ENCODE measurements at regions not wholly inside any gene's neighbourhood (a gene's known extent, or its start where the extent isn't known, plus 50 kb on each side); places are given as distances from the start of the nearest gene placed in this dataset.

GRCh38 chr2:107392241-107392704, 434.4 kb upstream of the RGPD4 start:
- no peak for TF ChIP-seq POLR2AphosphoS5 (IDR thresholded peaks at IDR 0.05; ENCODE audit: low read depth, low read length)
- no peak for TF ChIP-seq TAF1 (IDR thresholded peaks at IDR 0.05; ENCODE audit: borderline replicate concordance, insufficient read depth, low read length)
- no peak for TF ChIP-seq SIN3A (IDR thresholded peaks at IDR 0.05; ENCODE audit: borderline replicate concordance, insufficient read depth, low read length)
- no peak for TF ChIP-seq REST (IDR thresholded peaks at IDR 0.05; ENCODE audit: insufficient read depth in 1 of 2, low read depth in 2 of 2, low read length in 2 of 2)
